HG03571 (cell line): ENCODE measurements at regions not wholly inside any gene's neighbourhood (a gene's known extent, or its start where the extent isn't known, plus 50 kb on each side); places are given as distances from the start of the nearest gene placed in this dataset.

Experiments
- ATAC-seq: cut with Tn5 transposase; IDR thresholded peaks from one replicate; pipeline ENCODE4 v1.9.1; 2021; ENCODE audit not compliant: unreplicated experiment

GRCh38 chr4:80124246-80125211 lies 51.5 kb upstream of the ANTXR2 start:
- ATAC-seq, result no peak
